ENCODE measurements at regions not wholly inside any gene's neighbourhood (a gene's known extent, or its start where the extent isn't known, plus 50 kb on each side); places are given as distances from the start of the nearest gene placed in this dataset.
"Not testable (repeated sequence)": the region's sequence is repeated elsewhere in the genome, so short reads cannot be mapped to it uniquely, and the experiment has no call there.

DNA sequence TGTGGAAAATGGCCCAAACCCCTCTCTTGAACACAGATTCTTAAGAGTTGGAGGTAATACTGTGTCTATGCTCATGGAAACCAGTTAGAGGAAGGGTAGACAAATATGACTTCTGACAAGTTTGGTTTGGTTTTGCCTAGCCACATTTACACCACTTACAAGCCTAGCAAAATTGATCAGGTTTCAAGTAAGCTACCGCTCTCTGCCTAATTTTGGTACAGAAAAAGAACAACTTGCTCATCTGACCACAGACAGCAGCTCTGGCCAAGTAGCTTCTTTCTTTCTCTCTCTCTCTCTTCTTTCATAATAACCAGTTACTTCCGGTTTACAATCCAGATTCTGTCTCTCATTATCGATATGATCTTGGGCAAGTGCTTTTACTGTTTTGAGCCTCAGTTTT, 260.0 kb downstream of the GLUD2 start:
- DNase-seq = no peak

DNA sequence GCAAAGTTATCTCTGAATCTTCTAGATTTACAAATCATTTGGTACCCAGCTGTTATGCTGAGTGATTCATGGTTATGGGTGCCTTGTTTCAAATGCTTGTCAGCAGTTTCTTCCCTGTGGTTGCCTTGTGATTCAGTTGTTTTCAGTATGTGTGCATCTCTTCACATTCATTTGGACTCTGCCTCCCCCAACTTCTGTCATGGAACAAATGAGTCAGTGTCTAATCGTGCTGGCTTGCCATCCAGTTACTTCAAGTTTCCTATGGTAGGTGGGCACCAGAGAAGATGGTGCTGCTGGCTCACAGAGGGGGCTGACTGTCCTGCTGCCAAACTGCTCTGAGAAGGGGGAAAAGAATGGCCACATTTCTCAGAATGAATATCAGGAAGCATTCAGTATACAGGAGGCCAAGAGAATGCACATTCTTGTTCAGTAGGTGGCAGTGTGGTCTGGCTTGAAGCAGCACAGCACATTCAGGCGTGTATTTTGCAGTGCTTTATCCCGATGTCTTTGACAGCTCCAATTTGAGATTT, 260.9 kb downstream of the GLUD2 start:
- DNase-seq = peak; percentile 57

DNA sequence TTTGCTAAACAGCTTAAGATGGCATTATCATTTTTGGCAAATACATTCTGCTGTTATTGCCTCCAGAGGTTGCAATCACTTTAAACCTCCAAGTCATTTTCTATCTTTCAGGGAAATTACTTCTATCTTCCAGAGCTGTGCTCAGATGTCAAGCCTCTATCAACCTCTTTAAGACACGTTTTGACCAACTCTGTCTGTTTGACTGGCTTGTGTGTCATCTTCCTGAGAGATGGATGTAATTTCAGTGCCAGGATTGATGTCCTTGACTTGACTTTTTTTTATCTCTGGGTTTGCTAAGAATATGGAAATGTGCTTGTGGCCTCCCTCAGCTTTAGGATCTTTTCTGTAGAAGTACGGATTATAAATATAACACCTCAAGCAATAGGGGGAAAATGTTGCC, 263.4 kb downstream of the GLUD2 start:
- DNase-seq = no peak

DNA sequence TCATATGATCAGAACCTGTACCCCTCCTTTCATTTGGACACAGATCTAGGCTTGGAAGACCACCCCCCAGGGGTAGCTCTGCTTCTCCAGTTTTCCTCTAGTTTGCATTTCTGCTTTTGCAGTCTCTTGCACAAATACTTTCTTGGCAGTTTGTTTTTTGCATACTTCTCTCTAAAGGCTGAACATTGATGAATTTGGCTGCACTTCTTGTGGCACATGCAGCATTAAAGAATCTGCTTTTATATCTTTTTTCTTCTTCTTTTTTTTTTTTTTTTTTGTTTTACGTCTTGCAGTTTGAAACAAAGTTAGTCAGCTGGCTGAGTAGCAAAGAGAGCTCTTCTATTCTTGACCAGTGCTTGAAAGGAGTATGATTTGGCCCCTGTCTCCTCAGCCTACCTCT, 273.0 kb downstream of the GLUD2 start:
- DNase-seq = no peak

DNA sequence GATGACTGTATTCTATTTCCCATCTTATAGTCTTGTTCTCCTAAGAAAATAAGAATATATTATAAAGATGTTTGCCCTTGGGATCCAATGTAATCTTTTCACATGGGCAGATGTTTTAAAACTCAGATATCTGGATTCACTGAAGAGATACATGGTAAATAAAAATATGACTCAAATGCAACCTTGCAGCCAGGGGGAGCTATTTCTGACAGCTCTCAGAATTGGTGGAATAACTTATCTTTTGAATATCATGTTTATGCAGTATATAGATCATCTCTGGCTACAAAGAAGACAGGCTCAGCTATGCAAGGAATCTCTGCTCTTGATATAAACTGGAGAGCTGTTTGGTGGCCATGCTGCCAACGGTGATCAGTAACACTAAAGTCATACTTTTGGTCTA, 274.7 kb downstream of the GLUD2 start:
- no peak for DNase-seq

DNA sequence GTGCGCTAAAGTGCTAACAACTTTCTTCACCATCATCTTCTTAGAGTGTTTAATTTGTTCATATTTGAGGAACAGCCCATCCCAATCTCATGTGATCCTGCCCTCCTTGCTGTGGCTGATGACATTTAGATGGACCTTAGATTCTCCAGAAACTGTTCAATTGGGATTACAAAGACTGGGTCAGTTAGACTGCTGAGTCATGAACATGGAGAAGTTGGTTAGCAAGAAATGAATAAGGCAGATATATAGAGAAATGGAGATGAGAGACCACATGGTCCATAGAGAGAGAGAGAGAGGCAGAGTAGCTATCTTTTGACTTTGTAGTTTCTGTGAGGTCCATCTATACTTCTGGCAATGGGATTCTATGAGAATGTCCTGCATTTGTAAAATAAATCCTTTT, 275.9 kb downstream of the GLUD2 start:
- DNase-seq = no peak

DNA sequence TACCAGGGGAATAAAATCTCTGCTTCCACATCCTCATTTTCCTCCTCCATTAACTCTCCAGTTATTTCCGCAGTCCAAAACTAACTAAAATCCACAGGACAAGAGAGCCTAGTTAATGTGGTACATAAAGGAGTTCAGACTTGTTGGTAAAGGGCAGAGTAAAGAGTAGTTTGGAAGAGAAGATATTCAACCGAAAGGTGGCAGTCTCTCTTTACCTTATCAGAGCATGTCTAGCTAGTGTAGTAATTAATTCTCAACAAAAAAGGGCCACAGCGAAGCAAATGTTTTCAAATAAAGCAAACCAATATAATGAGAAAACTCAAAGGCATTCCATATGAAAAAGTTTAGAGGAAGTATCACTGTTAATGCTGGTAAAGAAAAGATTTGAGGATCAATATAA, 286.5 kb downstream of the GLUD2 start:
- DNase-seq = no peak

DNA sequence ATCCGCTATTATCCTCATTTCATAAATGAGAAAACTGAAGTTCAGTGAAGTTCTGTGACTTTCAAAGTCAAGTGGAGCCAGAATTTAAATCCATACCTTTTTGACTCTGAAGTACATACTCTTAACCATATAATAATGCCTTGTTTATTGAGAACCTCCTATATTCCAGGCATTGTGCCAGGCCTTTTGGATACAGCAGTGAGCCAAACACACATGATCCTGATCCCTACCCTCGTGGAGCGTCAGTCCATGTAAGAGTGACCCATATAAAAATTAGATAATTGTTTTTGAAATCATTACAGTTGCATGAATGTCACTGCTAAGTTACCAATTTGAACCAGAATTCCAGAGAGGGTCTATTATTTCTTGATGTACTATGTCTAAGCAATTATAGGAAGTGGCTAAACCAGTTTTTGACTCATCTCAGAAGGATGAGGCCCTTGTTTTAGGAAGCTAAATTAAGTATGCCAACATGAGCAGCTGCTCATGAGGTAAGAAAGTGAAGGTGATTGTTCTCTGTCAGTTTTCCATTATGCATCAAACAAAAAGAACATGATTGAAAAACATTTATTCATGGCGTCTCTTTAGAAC, 289.5 kb downstream of the GLUD2 start:
- DNase-seq = no peak

DNA sequence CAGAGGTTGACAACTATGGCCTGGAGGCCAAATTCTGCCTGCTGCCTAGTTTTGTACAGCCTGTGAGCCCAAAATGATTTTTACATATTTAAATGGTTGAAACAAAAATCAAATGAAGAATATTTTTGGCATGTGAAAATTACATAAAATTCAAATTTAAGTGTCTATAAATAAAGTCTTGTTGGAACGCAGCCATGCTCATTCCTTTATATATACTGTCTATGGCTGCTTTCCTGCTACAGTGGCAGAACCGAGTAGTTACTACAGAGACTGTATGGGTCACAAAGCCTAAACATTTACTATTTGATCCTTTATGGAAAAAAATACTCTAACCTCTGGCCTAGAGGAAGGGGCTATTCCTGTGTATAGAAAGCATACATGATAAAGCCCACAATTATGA, 290.4 kb downstream of the GLUD2 start:
- DNase-seq = no peak

DNA sequence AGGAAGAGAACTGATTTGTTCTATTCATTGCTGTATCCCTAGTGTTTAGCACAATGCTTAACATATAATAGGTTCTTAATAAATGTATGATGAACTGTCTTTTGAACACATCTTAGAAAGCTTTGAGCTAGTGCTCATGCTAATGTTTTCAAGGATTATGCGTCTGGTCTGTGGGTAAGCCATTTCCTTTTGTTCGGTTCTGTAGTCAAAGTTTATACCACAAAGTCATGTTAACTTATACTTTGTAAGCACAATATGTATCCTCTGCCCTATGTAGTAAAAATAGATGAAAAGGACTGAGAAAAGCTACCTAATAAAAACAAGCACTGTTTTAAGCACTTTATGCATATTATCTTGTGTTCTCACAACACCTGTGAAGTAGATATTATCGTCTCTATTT, 301.9 kb downstream of the GLUD2 start:
- no peak for DNase-seq

DNA sequence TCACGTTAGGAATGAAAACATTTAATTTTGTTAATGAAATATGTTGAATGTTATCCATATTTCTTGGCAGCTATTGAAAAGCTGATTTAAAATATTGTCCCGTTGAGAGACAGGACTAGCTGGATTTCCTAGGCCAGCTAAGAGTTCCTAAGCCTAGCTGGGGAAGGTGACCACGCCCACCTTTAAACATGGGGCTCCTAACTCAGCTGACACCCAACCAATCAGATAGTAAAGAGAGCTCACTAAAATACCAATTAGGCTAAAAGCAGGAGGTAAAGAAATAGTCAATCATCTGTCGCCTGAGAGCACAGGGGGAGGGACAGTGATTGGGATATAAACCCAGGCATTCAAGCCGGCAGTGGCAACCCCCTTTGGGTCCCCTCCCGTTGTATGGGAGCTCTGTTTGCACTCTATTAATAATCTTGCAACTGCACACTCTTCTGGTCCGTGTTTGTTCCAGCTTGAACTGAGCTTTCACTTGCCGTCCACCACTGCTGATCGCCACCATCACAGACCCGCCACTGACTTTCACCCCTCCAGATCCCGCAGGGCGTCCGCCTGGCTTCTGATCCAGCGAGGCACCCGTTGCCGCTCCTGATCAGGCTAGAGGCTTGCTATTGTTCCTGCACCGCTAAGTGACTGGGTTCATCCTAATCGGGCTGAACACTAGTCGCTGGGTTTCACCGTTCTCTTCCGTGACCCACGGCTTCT, 308.9 kb downstream of the GLUD2 start:
- DNase-seq = no peak

DNA sequence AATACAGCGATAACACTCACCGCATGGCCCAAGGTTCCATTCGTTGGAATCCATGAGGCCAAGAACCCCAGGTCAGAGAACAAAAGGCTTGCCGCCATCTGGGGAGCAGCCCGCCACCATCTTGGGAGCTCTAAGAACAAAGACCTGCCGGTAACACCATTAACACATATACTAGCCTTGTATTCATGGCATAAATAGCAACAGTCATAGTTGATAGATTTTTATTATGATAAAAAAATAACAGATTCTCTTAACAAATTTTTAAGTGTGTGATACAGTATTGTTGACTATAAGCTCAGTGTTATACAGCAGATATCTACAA, 309.4 kb downstream of the GLUD2 start:
- DNase-seq = no peak

DNA sequence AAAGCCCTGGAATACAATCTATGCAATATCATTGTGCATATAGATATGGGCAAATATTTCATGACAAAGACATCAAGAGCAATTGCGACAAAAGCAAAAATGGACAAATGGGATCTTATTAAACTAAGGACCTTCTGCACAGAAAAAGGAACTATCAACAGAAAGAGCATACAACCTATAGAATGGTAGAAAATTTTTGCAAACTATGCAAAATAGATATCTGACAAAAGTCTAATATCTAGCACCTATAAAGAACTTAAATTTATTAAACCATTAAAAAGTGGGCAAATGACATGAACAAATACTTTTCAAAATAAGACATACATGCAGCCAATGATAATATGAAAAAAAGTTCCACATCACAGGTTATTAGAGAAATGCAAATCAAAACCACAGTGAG, 312.9 kb downstream of the GLUD2 start:
- DNase-seq = no peak

DNA sequence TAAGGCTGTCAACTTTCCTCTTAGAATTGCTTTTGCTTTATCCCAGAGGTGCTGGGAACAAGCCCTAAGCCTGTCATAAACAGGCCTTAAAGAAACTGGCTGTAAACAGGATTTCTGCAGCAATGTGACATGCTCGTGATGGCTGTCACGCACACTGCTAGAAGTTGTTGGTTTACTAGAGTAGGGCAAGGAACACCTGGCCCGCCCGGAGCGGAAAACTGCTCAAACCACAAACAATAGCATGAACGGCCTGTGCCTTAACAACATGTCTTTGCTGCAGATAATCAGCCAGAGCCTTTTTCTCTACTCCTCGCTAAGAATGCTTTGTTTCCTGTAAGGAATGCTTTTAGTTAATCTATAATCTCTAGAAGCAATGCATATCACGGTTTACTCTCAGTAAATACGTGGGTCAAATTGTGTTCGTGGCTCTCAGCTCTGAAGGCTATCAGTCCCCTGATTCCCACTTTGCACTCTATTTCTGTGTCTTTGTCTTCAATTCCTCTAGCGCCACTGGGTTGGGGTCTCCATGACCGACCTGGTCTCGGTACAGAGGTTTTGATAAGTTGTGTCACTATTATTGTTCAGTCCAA, 318.3 kb downstream of the GLUD2 start:
- no peak for DNase-seq

DNA sequence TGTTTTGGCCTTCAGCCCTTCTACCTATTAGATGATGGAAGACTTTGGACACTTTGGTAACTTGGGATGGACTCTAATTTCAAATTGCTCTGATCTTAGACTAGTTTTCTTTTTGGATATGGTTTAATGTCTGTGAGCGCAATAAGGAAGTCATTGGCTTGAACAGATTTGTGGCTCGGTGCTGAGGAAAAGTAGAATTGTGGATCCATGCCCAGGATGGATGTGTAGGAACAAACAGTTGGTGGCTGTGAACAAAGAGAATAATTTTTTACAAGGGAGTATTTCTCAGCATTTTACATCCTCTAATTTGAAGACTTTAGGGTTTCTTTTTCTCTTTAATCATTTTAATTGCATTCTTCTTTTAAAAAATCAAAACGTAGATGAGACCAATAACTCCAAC, 327.1 kb downstream of the GLUD2 start:
- DNase-seq = no peak

DNA sequence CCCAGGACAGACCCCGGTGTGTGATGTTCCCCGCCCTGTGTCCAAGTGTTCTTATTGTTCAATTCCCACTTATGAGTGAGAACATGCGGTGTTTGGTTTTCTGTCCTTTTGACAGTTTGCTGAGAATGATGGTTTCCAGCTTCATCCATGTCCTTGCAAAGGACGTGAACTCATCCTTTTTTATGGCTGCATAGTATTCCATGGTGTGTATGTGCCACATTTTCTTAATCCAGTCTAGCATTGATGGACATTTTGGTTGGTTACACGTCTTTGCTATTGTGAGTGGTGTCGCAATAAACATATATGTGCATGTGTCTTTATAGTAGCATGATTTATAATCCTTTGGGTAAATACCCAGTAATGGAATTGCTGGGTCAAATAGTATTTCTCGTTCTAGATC, 334.5 kb downstream of the GLUD2 start:
- DNase-seq = not testable (repeated sequence)

DNA sequence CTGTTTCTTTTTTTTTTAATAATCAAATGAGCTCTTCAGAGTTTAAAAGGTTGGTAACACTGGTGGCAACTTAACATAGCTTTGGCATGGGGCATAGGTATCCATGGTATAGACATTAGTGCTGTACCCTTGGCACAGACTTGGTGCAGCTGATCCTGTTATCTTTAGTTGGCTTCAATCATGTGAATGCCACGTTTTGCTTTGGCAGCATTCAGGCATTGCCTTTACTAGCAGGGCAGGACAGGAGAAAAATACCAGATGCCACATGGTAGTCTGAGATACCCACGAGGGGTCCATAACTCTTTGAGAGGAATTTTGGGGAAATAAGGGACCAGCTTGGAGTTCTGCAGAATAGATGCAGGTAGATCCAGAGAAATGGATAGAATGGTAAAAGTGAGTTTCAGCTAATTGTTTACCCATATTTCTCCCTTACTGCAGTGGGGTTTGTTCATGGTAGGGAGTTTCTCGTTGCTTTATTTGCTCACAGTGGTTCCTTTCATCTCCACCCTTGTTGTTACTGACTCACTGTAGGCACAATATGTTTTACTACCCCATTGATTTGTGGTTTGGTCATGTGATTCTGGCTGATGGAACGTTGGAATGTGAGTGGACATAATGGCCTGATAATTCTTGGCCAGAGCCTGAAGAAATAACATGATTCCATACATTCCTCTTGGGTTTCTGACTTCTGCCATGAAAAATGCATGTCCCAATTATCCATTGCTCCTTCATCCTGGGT, 342.7 kb downstream of the GLUD2 start:
- DNase-seq = no peak

DNA sequence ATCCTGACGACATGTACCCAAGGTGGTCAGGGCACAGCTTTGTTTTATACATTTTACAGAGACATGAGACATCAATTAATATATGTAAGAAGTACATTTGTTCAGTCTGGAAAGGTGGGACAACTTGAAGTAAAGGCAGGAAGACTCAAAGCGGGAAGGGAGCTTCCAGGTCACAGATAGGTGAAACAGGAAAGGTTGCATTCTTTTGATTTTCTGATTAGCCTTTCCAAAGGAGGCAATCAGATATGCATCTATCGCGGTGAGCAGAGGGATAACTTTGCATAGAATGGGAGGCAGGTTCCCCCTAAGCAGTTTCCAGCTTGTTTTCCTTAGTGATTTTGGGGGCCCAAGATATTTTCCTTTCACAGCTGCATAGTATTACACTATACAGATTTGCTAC, 358.4 kb downstream of the GLUD2 start:
- DNase-seq = no peak

DNA sequence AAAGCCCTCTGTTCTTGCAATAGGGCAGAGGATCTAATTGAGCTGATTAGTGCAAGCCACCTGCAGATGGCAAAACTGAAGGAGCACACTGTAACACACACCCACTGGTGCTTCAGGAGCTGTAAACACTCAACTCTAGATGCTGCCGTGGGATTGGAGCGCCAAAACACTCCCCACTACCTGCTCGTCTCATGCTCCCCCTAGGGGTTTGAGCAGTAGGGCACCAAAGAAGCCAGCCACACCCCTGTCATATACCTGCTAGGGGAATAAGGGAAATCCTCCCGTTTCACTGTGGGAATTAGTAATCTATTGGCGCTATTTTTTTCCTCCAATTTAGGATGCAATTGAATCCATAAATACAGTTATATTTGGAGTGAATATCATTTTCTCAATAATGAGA, 360.2 kb downstream of the GLUD2 start:
- DNase-seq = no peak

DNA sequence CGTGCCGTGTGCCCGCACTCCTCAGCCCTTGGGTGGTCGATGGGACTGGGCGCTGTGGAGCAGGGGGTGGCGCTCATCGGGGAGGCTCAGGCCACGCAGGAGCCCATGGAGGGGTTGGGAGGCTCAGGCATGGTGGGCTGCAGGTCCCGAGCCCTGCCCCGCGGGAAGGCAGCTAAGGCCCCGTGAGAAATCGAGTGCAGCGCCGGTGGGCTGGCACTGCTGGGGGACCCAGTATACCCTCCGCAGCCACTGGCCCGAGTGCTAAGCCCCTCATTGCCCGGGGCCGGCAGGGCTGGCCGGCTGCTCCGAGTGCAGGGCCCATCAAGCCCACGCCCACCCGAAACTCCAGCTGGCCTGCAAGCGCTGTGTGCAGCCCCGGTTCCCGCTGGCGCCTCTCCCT, 384.1 kb downstream of the GLUD2 start:
- DNase-seq = not testable (repeated sequence)

DNA sequence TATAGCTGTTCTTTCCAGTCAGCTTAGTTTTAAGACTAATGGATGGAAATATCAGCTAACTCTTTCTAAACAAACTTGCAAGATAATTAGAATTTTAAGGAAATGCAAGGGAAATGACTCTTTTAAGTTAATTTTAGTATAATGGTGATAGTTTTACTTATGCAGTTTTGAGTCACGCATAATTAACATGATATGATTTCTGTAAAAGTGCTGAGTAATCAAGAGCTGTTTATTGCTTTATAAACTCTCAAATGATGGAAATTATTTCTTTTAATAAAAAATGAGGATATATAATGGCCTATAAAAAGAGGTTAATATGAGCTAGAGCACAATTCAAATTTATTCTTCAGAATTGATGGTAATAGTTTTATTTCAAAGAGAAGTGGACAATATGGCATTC, 385.9 kb downstream of the GLUD2 start:
- no peak for DNase-seq

DNA sequence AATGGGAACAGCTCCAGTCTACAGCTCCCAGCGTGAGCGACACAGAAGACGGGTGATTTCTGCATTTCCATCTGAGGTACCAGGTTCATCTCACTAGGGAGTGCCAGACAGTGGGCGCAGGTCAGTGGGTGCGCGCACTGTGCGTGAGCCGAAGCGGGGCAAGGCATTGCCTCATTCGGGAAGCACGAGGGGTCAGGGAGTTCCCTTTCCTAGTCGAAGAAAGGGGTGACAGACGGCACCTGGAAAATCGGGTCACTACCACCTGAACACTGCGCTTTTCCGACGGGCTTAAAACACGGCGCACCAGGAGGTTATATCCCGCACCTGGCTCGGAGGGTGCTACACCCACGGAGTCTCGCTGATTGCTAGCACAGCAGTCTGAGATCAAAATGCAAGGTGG, 390.3 kb downstream of the GLUD2 start:
- DNase-seq = not testable (repeated sequence)

DNA sequence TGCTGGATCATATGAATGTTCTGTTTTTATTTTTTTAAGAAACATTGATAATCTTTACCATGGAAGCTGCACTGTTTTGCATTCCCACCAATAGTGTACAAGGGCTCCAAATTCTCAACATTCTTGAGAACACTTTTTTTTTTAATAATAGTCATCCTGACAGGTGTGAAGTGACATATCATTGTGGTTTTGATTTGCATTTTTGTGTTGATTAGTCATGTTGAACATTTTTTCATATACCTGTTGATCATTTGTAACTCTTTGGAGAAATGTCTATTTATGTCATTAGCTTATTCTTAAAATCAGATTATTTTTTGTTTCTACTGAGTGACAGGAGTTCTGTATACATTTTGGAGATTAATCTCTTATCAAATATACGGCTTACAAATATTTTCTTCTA, 408.5 kb downstream of the GLUD2 start:
- DNase-seq = no peak

DNA sequence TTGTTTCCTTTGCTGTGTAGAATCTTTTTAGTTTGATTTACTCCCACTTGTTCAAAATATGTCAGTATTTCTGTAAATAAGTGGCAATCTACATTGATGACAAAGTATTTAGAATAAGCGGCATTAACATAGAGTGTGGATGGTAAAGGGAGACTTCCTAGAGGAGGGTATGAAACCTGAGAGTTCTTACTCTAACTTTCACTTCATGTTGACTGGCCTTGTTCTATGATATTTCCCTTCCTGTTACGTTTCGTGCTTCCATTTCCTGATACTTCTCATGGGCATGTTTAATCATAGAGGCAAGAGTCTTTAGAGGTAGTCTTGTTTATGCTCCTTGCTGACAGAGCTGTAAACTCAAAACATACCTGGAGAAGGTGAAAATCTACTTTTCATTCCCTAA, 408.9 kb downstream of the GLUD2 start:
- no peak for DNase-seq

Data from activated naive CD4-positive, alpha-beta T cell treated with anti-CD3 and anti-CD28 coated beads, Interleukin-2, amount 50 U/mL, for 16 hours (primary cell).